Suprapubic skin (tissue), 4 donors: ENCODE measurements at regions not wholly inside any gene's neighbourhood (a gene's known extent, or its start where the extent isn't known, plus 50 kb on each side); places are given as distances from the start of the nearest gene placed in this dataset.

Source experiments
- DNase-seq, 2 donors: peaks; one replicate each; pipeline ENCODE4 v3.0.0-alpha.2; 2019; ENCODE audit warnings: low spot score in 2 of 2
- H3K27ac ChIP-seq: fragments of 200-600 bp; sonication (generic); one replicate; pipeline ENCODE4 v1.5.1; 2019
- H3K27me3 ChIP-seq: fragments of 200-600 bp; sonication (generic); one replicate; pipeline ENCODE4 v1.5.1; 2019
- H3K36me3 ChIP-seq: fragments of 200-600 bp; sonication (generic); one replicate; pipeline ENCODE4 v1.5.1; 2019
- H3K4me1 ChIP-seq: fragments of 200-600 bp; sonication (generic); one replicate; pipeline ENCODE4 v1.5.1; 2019
- H3K4me3 ChIP-seq: fragments of 200-600 bp; sonication (generic); one replicate; pipeline ENCODE4 v1.5.1; 2019; ENCODE audit warnings: mild to moderate bottlenecking
- H3K9me3 ChIP-seq: fragments of 200-600 bp; sonication (generic); one replicate; pipeline ENCODE4 v1.5.1; 2019
- EP300 ChIP-seq: sonication (generic); formaldehyde crosslinking; IDR thresholded peaks from one replicate; pipeline ENCODE4 v1.6.1; 2017; ENCODE audit warnings: antibody characterized with exemption
- POLR2A ChIP-seq, 2 donors: fragments of 450-650 bp; IDR thresholded peaks; one replicate each; pipeline ENCODE4 v1.6.1; 2017; ENCODE audit warnings: antibody characterized with exemption in 2 of 2, mild to moderate bottlenecking in 2 of 2, moderate library complexity in 2 of 2
- POLR2AphosphoS5 ChIP-seq, 3 donors: sonication (generic); formaldehyde crosslinking; IDR thresholded peaks; one replicate each; pipeline ENCODE4 v1.6.1; 2017; ENCODE audit warnings: antibody characterized with exemption in 3 of 3
- WGBS: methylation state at CpG from one replicate; pipeline ENCODE4 v1.1.5; 2018; 5-methylcytosine and 5-hydroxymethylcytosine counted together
- TF ChIP-seq, protein P1 (sequence below), 2 donors: fragments of 200-600 bp in 1 of 2; fragments of 450-650 bp in 1 of 2; sonication (generic) in 1 of 2; IDR thresholded peaks; one replicate each; pipeline ENCODE4 v1.5.1; 2016 to 2019; ENCODE audit warnings: antibody characterized with exemption in 2 of 2, mild to moderate bottlenecking in 1 of 2, moderate library complexity in 1 of 2

DNA sequence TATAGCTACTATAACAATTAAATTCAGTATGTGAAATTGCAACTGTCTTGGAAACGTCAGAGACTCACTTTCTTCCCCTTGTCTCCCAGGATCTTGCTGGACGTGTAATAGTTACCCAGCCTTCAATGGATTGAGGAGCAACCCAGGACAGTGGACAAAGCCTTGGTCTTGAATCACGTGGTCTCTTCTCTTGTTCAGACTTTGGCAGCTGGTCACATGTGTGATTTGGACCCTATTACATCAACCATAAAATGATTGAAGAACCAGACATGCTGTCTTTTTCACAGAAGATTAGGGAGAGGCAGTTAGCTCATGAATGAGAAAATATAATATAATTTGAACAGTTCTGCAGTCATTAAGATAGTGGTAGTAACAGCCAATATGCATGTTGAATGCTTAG is 1085.5 kb upstream of the RBFOX1 start:
- Histone ChIP-seq H3K9me3 (peaks cover 4% of the 10 kb centered on the region), H3K4me1 (no peaks in the 10 kb centered on the region), H3K4me3 (no peak overlapping the region), H3K27me3 (no peaks in the 10 kb centered on the region), H3K36me3 (no peaks in the 10 kb centered on the region), H3K27ac (no peak overlapping the region)
- no peak for TF ChIP-seq POLR2AphosphoS5 (IDR thresholded peaks at IDR 0.05)
- TF ChIP-seq, protein P1, sequence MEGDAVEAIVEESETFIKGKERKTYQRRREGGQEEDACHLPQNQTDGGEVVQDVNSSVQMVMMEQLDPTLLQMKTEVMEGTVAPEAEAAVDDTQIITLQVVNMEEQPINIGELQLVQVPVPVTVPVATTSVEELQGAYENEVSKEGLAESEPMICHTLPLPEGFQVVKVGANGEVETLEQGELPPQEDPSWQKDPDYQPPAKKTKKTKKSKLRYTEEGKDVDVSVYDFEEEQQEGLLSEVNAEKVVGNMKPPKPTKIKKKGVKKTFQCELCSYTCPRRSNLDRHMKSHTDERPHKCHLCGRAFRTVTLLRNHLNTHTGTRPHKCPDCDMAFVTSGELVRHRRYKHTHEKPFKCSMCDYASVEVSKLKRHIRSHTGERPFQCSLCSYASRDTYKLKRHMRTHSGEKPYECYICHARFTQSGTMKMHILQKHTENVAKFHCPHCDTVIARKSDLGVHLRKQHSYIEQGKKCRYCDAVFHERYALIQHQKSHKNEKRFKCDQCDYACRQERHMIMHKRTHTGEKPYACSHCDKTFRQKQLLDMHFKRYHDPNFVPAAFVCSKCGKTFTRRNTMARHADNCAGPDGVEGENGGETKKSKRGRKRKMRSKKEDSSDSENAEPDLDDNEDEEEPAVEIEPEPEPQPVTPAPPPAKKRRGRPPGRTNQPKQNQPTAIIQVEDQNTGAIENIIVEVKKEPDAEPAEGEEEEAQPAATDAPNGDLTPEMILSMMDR (IDR thresholded peaks at IDR 0.05) = no peak
- no peak for TF ChIP-seq EP300
- 74% methylated on average over 3 of the region's 3 CpGs for WGBS
- DNase-seq = no peak

DNA sequence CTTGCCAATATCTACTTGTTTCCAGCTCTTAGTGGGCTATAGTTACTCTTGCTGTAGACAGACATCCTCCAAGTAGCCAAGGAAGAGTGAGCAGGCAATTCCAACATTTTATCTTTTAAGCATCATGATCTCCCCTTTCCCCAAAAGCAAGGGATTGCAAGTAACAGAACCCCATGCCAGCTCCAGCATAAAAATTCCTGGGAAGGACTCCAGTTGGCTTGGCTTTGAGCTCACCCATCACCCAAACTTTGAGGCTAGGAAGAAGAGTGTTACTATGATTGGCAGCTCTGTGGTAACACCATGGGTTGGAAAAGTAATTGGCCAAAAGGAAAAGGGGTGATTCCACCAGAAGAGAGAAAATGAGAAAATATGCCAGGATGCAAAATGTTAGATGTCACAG is 1086.4 kb upstream of the RBFOX1 start:
- Histone ChIP-seq H3K27me3 (no peaks in the 10 kb centered on the region), H3K4me1 (no peaks in the 10 kb centered on the region), H3K9me3 (peaks cover 4% of the 10 kb centered on the region), H3K4me3 (no peak overlapping the region), H3K36me3 (no peaks in the 10 kb centered on the region), H3K27ac (no peak overlapping the region)
- TF ChIP-seq EP300 (no peak), POLR2AphosphoS5 (IDR thresholded peaks at IDR 0.05) (no peak), POLR2A (IDR thresholded peaks at IDR 0.05) (no peak)
- TF ChIP-seq, protein P1 (IDR thresholded peaks at IDR 0.05) = no peak
- DNase-seq = no peak

DNA sequence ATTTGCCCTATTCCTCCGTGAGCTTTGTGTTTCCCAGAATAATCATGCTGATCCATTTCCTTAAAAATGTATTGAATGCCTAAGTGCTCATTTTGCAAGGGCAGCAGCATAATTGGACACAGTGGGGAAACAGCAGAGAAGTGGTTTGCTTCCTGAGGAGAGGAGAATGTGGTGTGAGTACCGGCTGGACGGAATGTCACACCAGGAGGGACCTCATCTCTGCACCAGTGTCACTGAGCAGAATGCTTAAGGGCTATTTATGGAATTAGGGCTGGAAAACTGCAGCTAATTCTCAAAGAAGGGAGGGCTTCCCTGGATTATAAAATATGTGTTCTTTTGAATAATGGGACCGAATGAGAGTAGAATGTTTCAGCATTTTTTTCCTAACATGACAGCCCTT is 1100.6 kb upstream of the RBFOX1 start:
- peaks cover 3% of the 10 kb centered on the region for H3K9me3 ChIP-seq
- no peak overlapping the region for H3K27ac ChIP-seq
- no peaks in the 10 kb centered on the region for H3K27me3 ChIP-seq
- H3K4me3 ChIP-seq = no peak overlapping the region
- 70% methylated on average over 4 of the region's 4 CpGs for WGBS
- TF ChIP-seq EP300 = no peak
- TF ChIP-seq POLR2AphosphoS5 (IDR thresholded peaks at IDR 0.05) = no peak
- TF ChIP-seq POLR2A (IDR thresholded peaks at IDR 0.05) = no peak
- TF ChIP-seq, protein P1 (IDR thresholded peaks at IDR 0.05) = no peak
- H3K36me3 ChIP-seq = no peaks in the 10 kb centered on the region
- no peak for DNase-seq
- H3K4me1 ChIP-seq = no peaks in the 10 kb centered on the region

DNA sequence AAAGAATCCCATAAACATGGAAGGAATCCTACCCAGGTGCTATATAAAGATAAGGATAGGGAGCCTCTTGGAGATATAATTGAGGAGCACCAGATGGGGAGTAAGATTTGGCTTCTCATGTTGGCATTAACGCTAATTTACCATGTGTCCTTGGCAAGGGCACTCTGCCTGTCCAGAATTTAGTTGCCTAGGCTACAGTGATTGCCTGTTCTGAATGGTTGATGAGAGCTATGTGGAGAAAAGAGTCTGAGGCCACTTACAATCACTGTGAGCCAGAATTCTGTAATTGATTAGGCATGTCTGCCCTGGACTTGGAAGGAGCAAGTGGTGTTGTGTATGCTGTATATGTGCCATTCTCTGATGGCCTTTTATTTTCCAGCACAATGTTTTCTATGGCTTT is 1101.2 kb upstream of the RBFOX1 start:
- Histone ChIP-seq H3K4me3 (no peak overlapping the region), H3K4me1 (no peaks in the 10 kb centered on the region), H3K9me3 (peaks cover 3% of the 10 kb centered on the region), H3K27me3 (no peaks in the 10 kb centered on the region), H3K36me3 (no peaks in the 10 kb centered on the region), H3K27ac (no peak overlapping the region)
- 80% methylated on average over 1 of the region's 1 CpG for WGBS
- no peak for TF ChIP-seq EP300
- TF ChIP-seq, protein P1 (IDR thresholded peaks at IDR 0.05) = no peak
- no peak for TF ChIP-seq POLR2A (IDR thresholded peaks at IDR 0.05)
- TF ChIP-seq POLR2AphosphoS5 (IDR thresholded peaks at IDR 0.05) = no peak
- DNase-seq = no peak

DNA sequence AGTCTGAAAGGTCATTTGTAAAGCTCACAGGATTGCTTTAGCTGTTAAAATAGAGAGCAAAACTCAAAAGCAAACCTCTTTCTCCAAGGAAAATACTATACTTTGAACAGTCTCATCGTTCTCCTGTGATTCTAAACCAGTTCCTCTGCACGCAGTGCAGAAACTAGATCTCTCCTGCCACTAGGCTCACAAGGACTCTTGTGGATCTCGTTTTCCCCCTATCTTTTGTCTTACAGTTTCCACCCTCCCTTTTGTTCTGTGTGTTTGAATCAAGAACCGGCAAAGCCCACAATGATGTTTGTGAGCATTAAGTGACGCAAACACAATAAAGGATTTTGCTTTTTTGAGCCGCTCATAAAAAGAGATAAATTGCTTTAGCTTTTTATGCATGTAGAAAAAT is 1103.5 kb upstream of the RBFOX1 start:
- no peaks in the 10 kb centered on the region for H3K36me3 ChIP-seq
- TF ChIP-seq POLR2AphosphoS5 (IDR thresholded peaks at IDR 0.05) = no peak
- WGBS = 64% methylated on average over 6 of the region's 6 CpGs
- peaks cover 3% of the 10 kb centered on the region for H3K9me3 ChIP-seq
- no peak for DNase-seq
- H3K27me3 ChIP-seq = no peaks in the 10 kb centered on the region
- no peak overlapping the region for H3K4me3 ChIP-seq
- H3K4me1 ChIP-seq = no peaks in the 10 kb centered on the region
- H3K27ac ChIP-seq = no peak overlapping the region

DNA sequence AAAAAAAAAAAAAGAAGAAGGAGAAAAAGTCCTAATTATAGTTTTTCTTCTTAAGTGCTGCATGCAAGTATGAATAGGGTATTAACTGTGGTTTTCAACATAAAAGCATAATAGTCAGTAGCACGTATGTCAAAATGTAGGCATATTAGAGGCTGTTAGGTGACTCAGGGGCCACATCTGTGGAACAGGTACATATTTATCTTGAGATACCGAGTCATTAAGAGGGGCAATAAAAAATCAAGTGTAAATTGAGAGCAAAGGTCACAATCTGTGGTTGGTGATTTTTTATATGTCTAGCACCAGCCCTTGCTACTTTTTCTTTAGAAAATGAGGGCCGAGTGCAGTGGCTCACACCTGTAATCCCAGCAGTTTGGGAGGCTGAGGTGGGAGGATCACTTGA is 1113.8 kb upstream of the RBFOX1 start:
- DNase-seq = no peak
- Histone ChIP-seq H3K27ac (no peak overlapping the region), H3K27me3 (no peaks in the 10 kb centered on the region), H3K4me3 (no peak overlapping the region), H3K9me3 (no peaks in the 10 kb centered on the region), H3K36me3 (no peaks in the 10 kb centered on the region), H3K4me1 (no peaks in the 10 kb centered on the region)
- TF ChIP-seq POLR2A (IDR thresholded peaks at IDR 0.05) = no peak
- TF ChIP-seq, protein P1 (IDR thresholded peaks at IDR 0.05) = no peak
- no peak for TF ChIP-seq EP300
- TF ChIP-seq POLR2AphosphoS5 (IDR thresholded peaks at IDR 0.05) = no peak
- 51% methylated on average over 3 of the region's 3 CpGs for WGBS
